SK-N-SH (cell line): ENCODE measurements at regions not wholly inside any gene's neighbourhood (a gene's known extent, or its start where the extent isn't known, plus 50 kb on each side); places are given as distances from the start of the nearest gene placed in this dataset.

Experiments used
- CTCF ChIA-PET: fragments of 300-600, 350-600 bp; formaldehyde crosslinking; extraction: SDS; loops from one replicate; lab custom pipeline; 2021; lab: Yijun Ruan, JAX
- POLR2A ChIA-PET: fragments of 350-600 bp; sonication (Branson Sonifier 250); formaldehyde crosslinking; extraction: SDS; loops from one replicate; lab custom pipeline; 2020; ENCODE audit warnings: antibody characterized with exemption, inconsistent platforms; lab: Yijun Ruan, JAX
- DNase-seq: peaks from one replicate; pipeline ENCODE4 v3.0.0; 2012
- H2AFZ ChIP-seq: fragments of 200-600 bp; sonication (generic); 2 replicates; pipeline ENCODE4 v1.8.1; 2016; ENCODE audit warnings: antibody characterized with exemption, mild to moderate bottlenecking, low read depth
- H3F3A ChIP-seq: fragments of 200-600 bp; sonication (generic); replicated peaks from 2 replicates; pipeline ENCODE3; 2016; ENCODE audit warnings: antibody characterized with exemption, mild to moderate bottlenecking; ENCODE audit not compliant: insufficient read depth
- H3K27ac ChIP-seq, 2 experiments: fragments of 200-500 bp in 1 of 2; fragments of 200-600 bp in 1 of 2; sonication (Bioruptor generic) in 1 of 2; sonication (generic), shearing (Covaris generic) in 1 of 2; 2 replicates each; pipeline versions ENCODE4 v1.5.1 to v1.6.1; 2014 to 2016; ENCODE audit warnings: low read depth in 2 of 2, inconsistent platforms in 1 of 2, low read length in 1 of 2, mild to moderate bottlenecking in 1 of 2, mixed read lengths in 1 of 2
- H3K27me3 ChIP-seq: fragments of 200-600 bp; sonication (generic), shearing (Covaris generic); 2 replicates; pipeline ENCODE4 v1.6.1; 2016; ENCODE audit warnings: mixed run types; ENCODE audit not compliant: insufficient read depth
- H3K36me3 ChIP-seq, 2 experiments: fragments of 200-500 bp in 1 of 2; fragments of 200-600 bp in 1 of 2; sonication (Bioruptor generic) in 1 of 2; sonication (generic) in 1 of 2; replicated peaks in 1 of 2; 2 replicates each; pipeline versions ENCODE3 to v1.5.1; 2014 to 2016; ENCODE audit warnings: low read length in 1 of 2, mild to moderate bottlenecking in 1 of 2; ENCODE audit not compliant: insufficient read depth in 2 of 2, control insufficient read depth in 1 of 2
- H3K4me1 ChIP-seq, 2 experiments: fragments of 200-500 bp in 1 of 2; fragments of 200-600 bp in 1 of 2; sonication (Bioruptor generic) in 1 of 2; sonication (generic), shearing (Covaris generic) in 1 of 2; 2 replicates each; pipeline versions ENCODE4 v1.5.1 to v1.6.1; 2014 to 2016; ENCODE audit warnings: low read depth in 1 of 2, low read length in 1 of 2, mixed run types in 1 of 2; ENCODE audit not compliant: insufficient read depth in 2 of 2, control insufficient read depth in 1 of 2
- H3K4me2 ChIP-seq: fragments of 200-600 bp; sonication (generic), shearing (Covaris generic); 2 replicates; pipeline ENCODE4 v1.6.1; 2017; ENCODE audit warnings: mixed run types
- H3K4me3 ChIP-seq, 2 experiments: fragments of 200-500 bp in 1 of 2; fragments of 200-600 bp in 1 of 2; sonication (Bioruptor generic) in 1 of 2; sonication (generic), shearing (Covaris generic) in 1 of 2; 2 replicates each; pipeline versions ENCODE4 v1.5.1 to v1.8.1; 2014 to 2016; ENCODE audit warnings: low read depth in 2 of 2, inconsistent platforms in 1 of 2, low read length in 1 of 2, mild to moderate bottlenecking in 1 of 2, mixed read lengths in 1 of 2, moderate library complexity in 1 of 2
- H3K79me2 ChIP-seq: fragments of 200-600 bp; sonication (generic); 2 replicates; pipeline ENCODE4 v1.8.1; 2017; ENCODE audit warnings: mild to moderate bottlenecking; ENCODE audit not compliant: insufficient read depth
- H3K9ac ChIP-seq: fragments of 200-600 bp; sonication (generic); 2 replicates; pipeline ENCODE4 v1.6.1; 2017; ENCODE audit warnings: mixed run types
- H3K9me2 ChIP-seq: fragments of 200-600 bp; sonication (generic); 2 replicates; pipeline ENCODE4 v1.6.1; 2017; ENCODE audit warnings: mixed run types
- H3K9me3 ChIP-seq: fragments of 200-600 bp; sonication (generic); 2 replicates; pipeline ENCODE4 v1.6.1; 2017; ENCODE audit warnings: mixed run types, mild to moderate bottlenecking, moderate library complexity
- H4K20me1 ChIP-seq: fragments of 200-600 bp; sonication (generic); 2 replicates; pipeline ENCODE4 v1.6.1; 2017; ENCODE audit warnings: mild to moderate bottlenecking, mixed run types; ENCODE audit not compliant: insufficient read depth
- CTCF ChIP-seq: fragments of 200-600 bp; sonication (generic); IDR thresholded peaks from 2 replicates; pipeline ENCODE4 v1.6.1; 2017; ENCODE audit warnings: antibody characterized with exemption, mild to moderate bottlenecking, moderate library complexity
- EP300 ChIP-seq, 2 experiments: IDR thresholded peaks; 2 replicates each; pipeline versions ENCODE4 v1.4.0 to v1.6.1; 2012; ENCODE audit warnings: borderline replicate concordance in 1 of 2, low read depth in 1 of 2, low read length in 1 of 2
- EZH2phosphoT487 ChIP-seq: fragments of 200-600 bp; sonication (generic); IDR thresholded peaks from 2 replicates; pipeline ENCODE4 v1.6.1; 2017; ENCODE audit warnings: low read depth, mixed run types, mild to moderate bottlenecking, antibody characterized with exemption, moderate library complexity, borderline replicate concordance
- FOSL2 ChIP-seq: IDR thresholded peaks from 2 replicates; pipeline ENCODE4 v1.4.0; 2012; ENCODE audit warnings: low read depth, mild to moderate bottlenecking, moderate library complexity, borderline replicate concordance
- FOXJ3 ChIP-seq: sonication (generic); formaldehyde crosslinking; IDR thresholded peaks from 2 replicates; pipeline ENCODE4 v1.5.1; 2020; ENCODE audit warnings: mild to moderate bottlenecking, missing genetic modification reagents
- FOXM1 ChIP-seq: IDR thresholded peaks from 2 replicates; pipeline ENCODE4 v1.4.0; 2012; ENCODE audit warnings: low read depth, mild to moderate bottlenecking
- GABPA ChIP-seq: IDR thresholded peaks from 2 replicates; pipeline ENCODE4 v1.4.0; 2012; ENCODE audit warnings: low read depth, mild to moderate bottlenecking
- GATA2 ChIP-seq: sonication (generic); formaldehyde crosslinking; IDR thresholded peaks from 2 replicates; pipeline ENCODE4 v1.5.0; 2020; ENCODE audit warnings: mild to moderate bottlenecking, missing genetic modification reagents
- IRF3 ChIP-seq: fragments of 150-350 bp; IDR thresholded peaks from 2 replicates; pipeline ENCODE4 v1.6.1; 2016; ENCODE audit warnings: mild to moderate bottlenecking, low read depth, low read length
- MXI1 ChIP-seq: IDR thresholded peaks from 2 replicates; pipeline ENCODE4 v1.6.1; 2012; ENCODE audit warnings: mild to moderate bottlenecking, low read depth, low read length, improper control_type of control experiment
- NFIC ChIP-seq: IDR thresholded peaks from 2 replicates; pipeline ENCODE4 v1.4.0; 2012; ENCODE audit warnings: borderline replicate concordance
- RCOR1 ChIP-seq: fragments of 150-350 bp; IDR thresholded peaks from 2 replicates; pipeline ENCODE4 v1.6.1; 2017; ENCODE audit warnings: antibody characterized with exemption, low read length
- TAF1 ChIP-seq: IDR thresholded peaks from 2 replicates; pipeline ENCODE4 v1.6.1; 2012; ENCODE audit warnings: low read depth, mild to moderate bottlenecking, low read length, moderate library complexity, borderline replicate concordance
- TCF12 ChIP-seq: IDR thresholded peaks from 2 replicates; pipeline ENCODE4 v1.4.0; 2012
- TEAD4 ChIP-seq: IDR thresholded peaks from 2 replicates; pipeline ENCODE4 v1.4.0; 2012; ENCODE audit warnings: mild to moderate bottlenecking, borderline replicate concordance; ENCODE audit not compliant: insufficient read depth
- USF1 ChIP-seq: IDR thresholded peaks from 2 replicates; pipeline ENCODE4 v1.4.0; 2012; ENCODE audit warnings: low read depth, borderline replicate concordance
- YY1 ChIP-seq: IDR thresholded peaks from 2 replicates; pipeline ENCODE4 v1.4.0; 2012; ENCODE audit warnings: low read depth, mild to moderate bottlenecking
- WGBS: methylation state at CpG from one replicate; pipeline ENCODE4 v1.1.6; 2017; ENCODE audit warnings: low lambda C conversion rate; 5-methylcytosine and 5-hydroxymethylcytosine counted together
- TF ChIP-seq, protein P1 (sequence below): IDR thresholded peaks from 2 replicates; pipeline ENCODE4 v1.4.0; 2012; ENCODE audit warnings: low read depth
- TF ChIP-seq, protein P2 (sequence below): IDR thresholded peaks from 2 replicates; pipeline ENCODE4 v1.6.1; 2012; ENCODE audit warnings: mild to moderate bottlenecking, low read depth, low read length, moderate library complexity

GRCh38 chr9:18233776-18234445 is 240.0 kb upstream of the ADAMTSL1 start (continued):
- TF ChIP-seq MXI1 = no peak
- TF ChIP-seq YY1 = no peak
- TF ChIP-seq, protein P1, sequence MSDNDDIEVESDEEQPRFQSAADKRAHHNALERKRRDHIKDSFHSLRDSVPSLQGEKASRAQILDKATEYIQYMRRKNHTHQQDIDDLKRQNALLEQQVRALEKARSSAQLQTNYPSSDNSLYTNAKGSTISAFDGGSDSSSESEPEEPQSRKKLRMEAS = no peak
- TF ChIP-seq EZH2phosphoT487 = no peak
- TF ChIP-seq FOXJ3 = no peak
- no peak for TF ChIP-seq GATA2 (CRISPR knock-in tag)
- no peak for TF ChIP-seq TAF1
- TF ChIP-seq TEAD4 = no peak
- TF ChIP-seq FOSL2 = no peak
- TF ChIP-seq GABPA = no peak

GRCh38 chr9:18235181-18235908 is 238.6 kb upstream of the ADAMTSL1 start:
- H3K79me2 ChIP-seq = no peaks in the 10 kb centered on the region
- no peaks in the 10 kb centered on the region for H4K20me1 ChIP-seq
- ChIA-PET CTCF (interaction anchor here (1.0 to 3.1 kb wide), 3 partner anchors 20 to 193 kb away, joined by 4 to 14 read pairs (median 7); no protein-coding TSS in a partner anchor), POLR2A (no interaction called here)
- no peaks in the 10 kb centered on the region for H3K9me2 ChIP-seq
- no peaks in the 10 kb centered on the region for H3K36me3 ChIP-seq
- no peak overlapping the region for H3K4me3 ChIP-seq
- H2AFZ ChIP-seq = no peak overlapping the region
- H3K9ac ChIP-seq = no peak overlapping the region
- peaks cover 0 to 12% of the 10 kb centered on the region in 2 experiments; a peak in 1 of 4 replicates for H3K4me1 ChIP-seq
- H3F3A ChIP-seq = peaks cover 20% of the 10 kb centered on the region
- H3K4me2 ChIP-seq = no peak overlapping the region
- no peaks in the 10 kb centered on the region for H3K9me3 ChIP-seq
- TF ChIP-seq IRF3 = no peak
- no peak for TF ChIP-seq GABPA
- TF ChIP-seq FOXM1 = no peak
- TF ChIP-seq CTCF = no peak
- TF ChIP-seq, protein P1 = no peak
- TF ChIP-seq FOSL2 = no peak
- TF ChIP-seq USF1 = no peak
- TF ChIP-seq, protein P2, sequence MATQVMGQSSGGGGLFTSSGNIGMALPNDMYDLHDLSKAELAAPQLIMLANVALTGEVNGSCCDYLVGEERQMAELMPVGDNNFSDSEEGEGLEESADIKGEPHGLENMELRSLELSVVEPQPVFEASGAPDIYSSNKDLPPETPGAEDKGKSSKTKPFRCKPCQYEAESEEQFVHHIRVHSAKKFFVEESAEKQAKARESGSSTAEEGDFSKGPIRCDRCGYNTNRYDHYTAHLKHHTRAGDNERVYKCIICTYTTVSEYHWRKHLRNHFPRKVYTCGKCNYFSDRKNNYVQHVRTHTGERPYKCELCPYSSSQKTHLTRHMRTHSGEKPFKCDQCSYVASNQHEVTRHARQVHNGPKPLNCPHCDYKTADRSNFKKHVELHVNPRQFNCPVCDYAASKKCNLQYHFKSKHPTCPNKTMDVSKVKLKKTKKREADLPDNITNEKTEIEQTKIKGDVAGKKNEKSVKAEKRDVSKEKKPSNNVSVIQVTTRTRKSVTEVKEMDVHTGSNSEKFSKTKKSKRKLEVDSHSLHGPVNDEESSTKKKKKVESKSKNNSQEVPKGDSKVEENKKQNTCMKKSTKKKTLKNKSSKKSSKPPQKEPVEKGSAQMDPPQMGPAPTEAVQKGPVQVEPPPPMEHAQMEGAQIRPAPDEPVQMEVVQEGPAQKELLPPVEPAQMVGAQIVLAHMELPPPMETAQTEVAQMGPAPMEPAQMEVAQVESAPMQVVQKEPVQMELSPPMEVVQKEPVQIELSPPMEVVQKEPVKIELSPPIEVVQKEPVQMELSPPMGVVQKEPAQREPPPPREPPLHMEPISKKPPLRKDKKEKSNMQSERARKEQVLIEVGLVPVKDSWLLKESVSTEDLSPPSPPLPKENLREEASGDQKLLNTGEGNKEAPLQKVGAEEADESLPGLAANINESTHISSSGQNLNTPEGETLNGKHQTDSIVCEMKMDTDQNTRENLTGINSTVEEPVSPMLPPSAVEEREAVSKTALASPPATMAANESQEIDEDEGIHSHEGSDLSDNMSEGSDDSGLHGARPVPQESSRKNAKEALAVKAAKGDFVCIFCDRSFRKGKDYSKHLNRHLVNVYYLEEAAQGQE = no peak
- TF ChIP-seq EP300 (IDR thresholded peaks at IDR 0.05; ENCODE audit: borderline replicate concordance in 1 of 2, low read depth in 1 of 2, low read length in 1 of 2) = no peak
- no peak for TF ChIP-seq RCOR1
- no peak for TF ChIP-seq TCF12
- no peak for TF ChIP-seq NFIC
- TF ChIP-seq, all 33 proteins: peak for 0
- DNase-seq = no peak
- WGBS = 55% methylated on average over 6 of the region's 6 CpGs
- Histone ChIP-seq H3K27me3 (no peaks in the 10 kb centered on the region), H3K27ac (no peak overlapping the region)
